HG03342 (cell line): ENCODE measurements at regions not wholly inside any gene's neighbourhood (a gene's known extent, or its start where the extent isn't known, plus 50 kb on each side); places are given as distances from the start of the nearest gene placed in this dataset.
A peak's percentile ranks its signal among the peaks of the same experiment; 100 is the strongest.

ENCODE experiments used
- ATAC-seq: cut with Tn5 transposase; IDR thresholded peaks from one replicate; pipeline ENCODE4 v1.9.1; 2021; ENCODE audit warnings: mild to moderate bottlenecking, moderate library complexity; ENCODE audit not compliant: unreplicated experiment

GRCh38 chr15:70556779-70557178 lies 206.6 kb downstream of the UACA start:
- no peak for ATAC-seq

GRCh38 chr15:70556151-70556741 lies 207.1 kb downstream of the UACA start:
- no peak for ATAC-seq

- ATAC-seq: no peak
Observed at GRCh38 chr15:70555713-70556112, 207.6 kb downstream of the UACA start.

- no peak for ATAC-seq
Observed at GRCh38 chr15:70547846-70548487, 215.4 kb downstream of the UACA start.

- no peak for ATAC-seq
Observed at GRCh38 chr15:70545526-70545925, 217.8 kb downstream of the UACA start.

- no peak for ATAC-seq
Observed at GRCh38 chr15:70541511-70541910, 221.8 kb downstream of the UACA start.

- ATAC-seq: no peak
Observed at GRCh38 chr15:70539912-70540530, 223.3 kb downstream of the UACA start.

- ATAC-seq: no peak
Observed at GRCh38 chr15:70539409-70539808, 223.9 kb downstream of the UACA start.

- ATAC-seq: no peak
Observed at GRCh38 chr15:70538278-70538677, 225.1 kb downstream of the UACA start.

GRCh38 chr15:70535955-70536338 lies 227.4 kb downstream of the UACA start:
- ATAC-seq: no peak

GRCh38 chr15:70535071-70535954 lies 228.0 kb downstream of the UACA start:
- ATAC-seq: no peak

- ATAC-seq: no peak
Observed at GRCh38 chr15:70533931-70534742, 229.2 kb downstream of the UACA start.

GRCh38 chr15:70532531-70533186 lies 230.7 kb downstream of the UACA start:
- no peak for ATAC-seq

GRCh38 chr15:70531576-70531975 lies 231.8 kb downstream of the UACA start:
- ATAC-seq: no peak

- ATAC-seq: no peak
Observed at GRCh38 chr15:70530906-70531305, 232.5 kb downstream of the UACA start.

GRCh38 chr15:70530503-70530902 lies 232.9 kb downstream of the UACA start:
- ATAC-seq: no peak

- no peak for ATAC-seq
Observed at GRCh38 chr15:70530017-70530499, 233.3 kb downstream of the UACA start.

- ATAC-seq: no peak
Observed at GRCh38 chr15:70528816-70529215, 234.5 kb downstream of the UACA start.

- ATAC-seq: peak; percentile 84
Observed at GRCh38 chr15:70528270-70528706, 235.1 kb downstream of the UACA start.

- no peak for ATAC-seq
Observed at GRCh38 chr15:70526974-70527325, 236.4 kb downstream of the UACA start.
